ENCODE measurements at regions not wholly inside any gene's neighbourhood (a gene's known extent, or its start where the extent isn't known, plus 50 kb on each side); places are given as distances from the start of the nearest gene placed in this dataset.

GRCh38 chr22:22788460-22789037 lies 99.1 kb upstream of the IGLL5 start:
- TF ChIP-seq CTCF (IDR thresholded peaks at IDR 0.05; ENCODE audit: poor library complexity) (no peak), EZH2 (IDR thresholded peaks at IDR 0.05; ENCODE audit: borderline replicate concordance) (no peak)

Data from hepatocyte (in vitro differentiated cells).